H1 (cell line): ENCODE measurements at regions not wholly inside any gene's neighbourhood (a gene's known extent, or its start where the extent isn't known, plus 50 kb on each side); places are given as distances from the start of the nearest gene placed in this dataset.
A peak's percentile ranks its signal among the peaks of the same experiment; 100 is the strongest.

Experiments used
- CTCF ChIA-PET: fragments of 300-600 bp; sonication (Branson Sonifier 250); formaldehyde crosslinking; loops from one replicate; lab custom pipeline; 2021; ENCODE audit not compliant: partially characterized antibody; lab: Charles Lee
- POLR2A ChIA-PET: fragments of 300-600 bp; sonication (Branson Sonifier 250); formaldehyde crosslinking; loops from one replicate; lab custom pipeline; 2021; ENCODE audit warnings: inconsistent platforms; ENCODE audit not compliant: partially characterized antibody; lab: Charles Lee
- DNase-seq, 2 experiments: peaks; one replicate each; pipeline versions ENCODE4 v3.0.0 to v3.0.0-alpha.2; 2010 to 2022; ENCODE audit warnings: low spot score in 2 of 2, low read depth in 1 of 2, mixed read lengths in 1 of 2
- FAIRE-seq: peaks from 2 replicates; lab custom pipeline; 2011; peaks lifted over from hg19 to GRCh38; lab: Jason Lieb, UNC
- H2AFZ ChIP-seq: 2 replicates; pipeline ENCODE4 v1.8.1; 2012; ENCODE audit warnings: low read length, inconsistent platforms
- H2AK5ac ChIP-seq: 2 replicates; pipeline ENCODE4 v1.6.1; 2013; ENCODE audit warnings: low read depth, low read length
- H2BK120ac ChIP-seq: replicated peaks from 2 replicates; pipeline ENCODE3; 2013; ENCODE audit warnings: low read depth, low read length, inconsistent platforms
- H2BK12ac ChIP-seq: 2 replicates; pipeline ENCODE4 v1.6.1; 2013; ENCODE audit warnings: low read depth, low read length
- H2BK15ac ChIP-seq: 2 replicates; pipeline ENCODE4 v1.6.1; 2013; ENCODE audit warnings: low read length
- H2BK20ac ChIP-seq: 2 replicates; pipeline ENCODE4 v1.6.1; 2013; ENCODE audit warnings: low read length
- H2BK5ac ChIP-seq: 2 replicates; pipeline ENCODE4 v1.6.1; 2013; ENCODE audit warnings: low read depth, low read length
- H3K14ac ChIP-seq: 2 replicates; pipeline ENCODE4 v1.6.1; 2013; ENCODE audit warnings: inconsistent platforms; ENCODE audit not compliant: insufficient read length
- H3K18ac ChIP-seq: 2 replicates; pipeline ENCODE4 v1.6.1; 2013; ENCODE audit warnings: low read length; ENCODE audit errors: extremely low read depth
- H3K23ac ChIP-seq: 2 replicates; pipeline ENCODE4 v1.6.1; 2013; ENCODE audit warnings: inconsistent platforms; ENCODE audit not compliant: insufficient read length
- H3K23me2 ChIP-seq: 2 replicates; pipeline ENCODE4 v1.6.1; 2013; ENCODE audit warnings: low read depth, low read length
- H3K27ac ChIP-seq: 2 replicates; pipeline ENCODE4 v1.6.1; 2011; ENCODE audit warnings: low read depth, low read length, inconsistent platforms
- H3K27me3 ChIP-seq, 4 experiments: replicated peaks in 1 of 4; 1 replicate in 1 of 4; 2 replicates in 3 of 4; pipeline versions ENCODE4 v1.6.1 to v1.8.1; 2011 to 2013; ENCODE audit warnings: low read length in 3 of 4, mild to moderate bottlenecking in 3 of 4, inconsistent platforms in 2 of 4, mixed read lengths in 2 of 4, moderate library complexity in 1 of 4; ENCODE audit not compliant: control insufficient read depth in 3 of 4, insufficient read depth in 3 of 4; ENCODE audit errors: extremely low read depth in 1 of 4
- H3K36me3 ChIP-seq, 4 experiments: 2 replicates each; pipeline versions ENCODE4 v1.6.1 to v1.8.1; 2011 to 2013; ENCODE audit warnings: mild to moderate bottlenecking in 4 of 4, low read length in 3 of 4, moderate library complexity in 2 of 4, control low read depth in 1 of 4, inconsistent platforms in 1 of 4; ENCODE audit not compliant: insufficient read depth in 4 of 4, control insufficient read depth in 2 of 4
- H3K4ac ChIP-seq: replicated peaks from 2 replicates; pipeline ENCODE3; 2013; ENCODE audit warnings: low read length, low read depth, mixed read lengths, inconsistent platforms; ENCODE audit not compliant: insufficient read length
- H3K4me1 ChIP-seq, 4 experiments: replicated peaks in 1 of 4; 1 replicate in 1 of 4; 2 replicates in 3 of 4; pipeline versions ENCODE4 v1.6.1 to v1.8.1; 2011 to 2013; ENCODE audit warnings: low read length in 3 of 4, inconsistent platforms in 2 of 4, mixed read lengths in 1 of 4; ENCODE audit not compliant: insufficient read depth in 4 of 4, control insufficient read depth in 3 of 4
- H3K4me2 ChIP-seq, 2 experiments: 2 replicates each; pipeline versions ENCODE4 v1.6.1 to v1.8.1; 2011 to 2013; ENCODE audit warnings: low read depth in 2 of 2, low read length in 2 of 2, control low read depth in 1 of 2, inconsistent platforms in 1 of 2, mild to moderate bottlenecking in 1 of 2; ENCODE audit not compliant: insufficient read depth in 1 of 2
- H3K4me3 ChIP-seq, 4 experiments: fragments of 200-600, 300-600 bp in 1 of 4; sonication (generic), shearing (Covaris generic), sonication (Bioruptor Twin) in 1 of 4; 2 replicates each; pipeline versions ENCODE4 v1.5.1 to v1.8.1; 2011 to 2016; ENCODE audit warnings: low read length in 4 of 4, low read depth in 3 of 4, control low read depth in 2 of 4, inconsistent platforms in 2 of 4, mild to moderate bottlenecking in 2 of 4, mixed read lengths in 1 of 4, moderate library complexity in 1 of 4; ENCODE audit not compliant: insufficient read depth in 2 of 4; ENCODE audit errors: extremely low read depth in 1 of 4
- H3K56ac ChIP-seq: replicated peaks from 2 replicates; pipeline ENCODE3; 2013; ENCODE audit warnings: low read depth, mild to moderate bottlenecking, mixed read lengths, low read length, inconsistent platforms; ENCODE audit not compliant: insufficient read length
- H3K79me1 ChIP-seq: 2 replicates; pipeline ENCODE4 v1.6.1; 2013; ENCODE audit warnings: low read depth, low read length, control low read depth
- H3K79me2 ChIP-seq, 2 experiments: 2 replicates each; pipeline versions ENCODE4 v1.6.1 to v1.8.1; 2012 to 2013; ENCODE audit warnings: low read length in 2 of 2, mild to moderate bottlenecking in 2 of 2, inconsistent platforms in 1 of 2; ENCODE audit not compliant: insufficient read depth in 2 of 2, control insufficient read depth in 1 of 2
- H3K9ac ChIP-seq, 4 experiments: replicated peaks in 1 of 4; 1 replicate in 1 of 4; 2 replicates in 3 of 4; pipeline versions ENCODE4 v1.6.1 to v1.8.1; 2011 to 2013; ENCODE audit warnings: low read depth in 3 of 4, low read length in 3 of 4, control low read depth in 2 of 4, mild to moderate bottlenecking in 2 of 4, moderate library complexity in 2 of 4, inconsistent platforms in 1 of 4; ENCODE audit errors: extremely low read depth in 1 of 4
- H3K9me3 ChIP-seq, 2 experiments: 2 replicates each; pipeline versions ENCODE4 v1.6.1 to v1.8.1; 2012 to 2013; ENCODE audit warnings: mild to moderate bottlenecking in 2 of 2, moderate library complexity in 2 of 2, control low read depth in 1 of 2, inconsistent platforms in 1 of 2, low read depth in 1 of 2, low read length in 1 of 2, mixed read lengths in 1 of 2; ENCODE audit not compliant: insufficient read depth in 2 of 2
- H4K20me1 ChIP-seq, 2 experiments: replicated peaks in 1 of 2; 2 replicates each; pipeline versions ENCODE3 to v1.8.1; 2011 to 2013; ENCODE audit warnings: inconsistent platforms in 2 of 2, low read length in 2 of 2, mild to moderate bottlenecking in 1 of 2; ENCODE audit not compliant: insufficient read depth in 2 of 2, control insufficient read depth in 1 of 2
- H4K5ac ChIP-seq: 2 replicates; pipeline ENCODE4 v1.6.1; 2013; ENCODE audit warnings: low read length, low read depth, mixed read lengths, inconsistent platforms; ENCODE audit not compliant: insufficient read length
- H4K8ac ChIP-seq: 2 replicates; pipeline ENCODE4 v1.8.0; 2013; ENCODE audit warnings: mild to moderate bottlenecking, moderate library complexity, low read length, inconsistent platforms; ENCODE audit not compliant: insufficient read depth; ENCODE audit errors: extremely low read depth
- H4K91ac ChIP-seq: replicated peaks from 2 replicates; pipeline ENCODE3; 2013; ENCODE audit warnings: low read length, mixed read lengths, inconsistent platforms; ENCODE audit not compliant: insufficient read length
- CTBP2 ChIP-seq: IDR thresholded peaks from 2 replicates; pipeline ENCODE4 v1.7.0; 2011; ENCODE audit warnings: borderline replicate concordance, mild to moderate bottlenecking, moderate library complexity, mixed read lengths, low read length; ENCODE audit not compliant: insufficient read depth, insufficient read length
- HDAC6 ChIP-seq: IDR thresholded peaks from one replicate; pipeline ENCODE4 v1.7.1; 2012; ENCODE audit warnings: low read depth, mild to moderate bottlenecking, inconsistent platforms, low read length, moderate library complexity
- RBBP5 ChIP-seq: IDR thresholded peaks from 2 replicates; pipeline ENCODE4 v1.7.1; 2012; ENCODE audit warnings: low read depth, mild to moderate bottlenecking, inconsistent platforms, low read length, moderate library complexity, borderline replicate concordance
- SIN3A ChIP-seq, 2 experiments: IDR thresholded peaks in 1 of 2; conservative IDR thresholded peaks in 1 of 2; 2 replicates each; pipeline ENCODE4 v1.6.1; 2011 to 2012; ENCODE audit warnings: low read length in 2 of 2, improper control_type of control experiment in 1 of 2, low read depth in 1 of 2, mild to moderate bottlenecking in 1 of 2
- SIRT6 ChIP-seq: IDR thresholded peaks from one replicate; pipeline ENCODE4 v1.7.1; 2012; ENCODE audit warnings: low read length, inconsistent platforms
- SIX5 ChIP-seq: IDR thresholded peaks from 2 replicates; pipeline ENCODE4 v1.6.1; 2011; ENCODE audit warnings: mild to moderate bottlenecking, low read depth, low read length
- SP4 ChIP-seq: IDR thresholded peaks from 2 replicates; pipeline ENCODE4 v1.6.1; 2012; ENCODE audit warnings: low read length, inconsistent platforms
- SRF ChIP-seq: IDR thresholded peaks from 2 replicates; pipeline ENCODE4 v1.6.1; 2011; ENCODE audit warnings: mild to moderate bottlenecking, low read depth, low read length, moderate library complexity
- TAF1 ChIP-seq: IDR thresholded peaks from 2 replicates; pipeline ENCODE4 v1.6.1; 2011; ENCODE audit warnings: mild to moderate bottlenecking, low read depth, low read length
- TCF12 ChIP-seq: IDR thresholded peaks from 2 replicates; pipeline ENCODE4 v1.6.1; 2011; ENCODE audit warnings: low read depth, mild to moderate bottlenecking, low read length
- TEAD4 ChIP-seq: IDR thresholded peaks from 2 replicates; pipeline ENCODE4 v1.6.1; 2012; ENCODE audit warnings: low read depth, low read length, inconsistent platforms, mixed read lengths
- WGBS, 2 experiments: shearing (Covaris generic) in 1 of 2; methylation state at CpG; one replicate each; pipeline versions ENCODE4 v1.1.6 to v1.1.7; 2013 to 2015; ENCODE audit warnings: low lambda C conversion rate in 2 of 2, mixed read lengths in 2 of 2, inconsistent platforms in 1 of 2, low coverage in 1 of 2, missing lambda C conversion rate in 1 of 2; ENCODE audit not compliant: insufficient replicate concordance in 2 of 2, insufficient coverage in 1 of 2, insufficient read length in 1 of 2; ENCODE audit errors: extremely low coverage in 1 of 2, missing lambda C conversion rate in 1 of 2; 5-methylcytosine and 5-hydroxymethylcytosine counted together
- TF ChIP-seq, protein P1 (sequence below): IDR thresholded peaks from 2 replicates; pipeline ENCODE4 v1.6.1; 2012; ENCODE audit warnings: low read length, inconsistent platforms
- TF ChIP-seq, protein P2 (sequence below): IDR thresholded peaks from 2 replicates; pipeline ENCODE4 v1.6.1; 2012; ENCODE audit warnings: inconsistent platforms

DNA sequence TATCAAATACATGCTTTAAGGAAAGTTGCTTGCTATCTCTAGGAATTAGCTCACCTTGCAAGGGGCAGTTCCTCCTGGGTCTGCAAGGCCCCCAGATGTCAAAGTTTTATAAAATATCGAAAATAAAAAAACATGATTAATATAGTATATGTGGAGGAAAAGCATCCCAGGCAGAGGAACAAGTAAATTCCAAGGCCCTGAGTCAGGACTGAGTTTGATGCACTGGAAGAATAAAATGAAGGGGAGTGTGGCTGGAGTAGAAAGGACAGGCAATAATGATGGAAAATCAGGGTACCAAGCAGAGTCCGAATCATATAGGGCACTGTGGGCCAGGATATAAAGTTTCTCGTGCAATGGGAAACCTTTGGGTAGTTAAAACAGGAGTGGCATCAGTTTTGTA is 112.4 kb upstream of the EEPD1 start:
- ChIA-PET POLR2A (no interaction called here), CTCF (interaction anchor here (1.0 to 2.2 kb wide), 6 partner anchors 8 to 164 kb away, joined by 3 to 14 read pairs (median 6); no protein-coding TSS in a partner anchor)
- no peak overlapping the region for H3K4ac ChIP-seq
- no peaks in the 10 kb centered on the region for H4K20me1 ChIP-seq
- no peak overlapping the region for H3K14ac ChIP-seq
- no peak for DNase-seq
- H3K4me3 ChIP-seq: no peak overlapping the region
- H2BK20ac ChIP-seq: no peak overlapping the region
- no peak overlapping the region for H2BK5ac ChIP-seq
- no peak overlapping the region for H3K23ac ChIP-seq
- 85% methylated on average over 3 of the region's 3 CpGs; no CpG with 5 or more reads in 1 of the 2 experiments for WGBS, 2 experiments
- no peaks in the 10 kb centered on the region for H3K79me1 ChIP-seq
- H4K8ac ChIP-seq: no peak overlapping the region
- H3K23me2 ChIP-seq: no peaks in the 10 kb centered on the region
- no peak overlapping the region for H2AFZ ChIP-seq
- no peak overlapping the region for H2AK5ac ChIP-seq
- H3K18ac ChIP-seq: no peak overlapping the region
- H4K91ac ChIP-seq: no peak overlapping the region
- H4K5ac ChIP-seq: no peak overlapping the region
- H3K36me3 ChIP-seq: no peaks in the 10 kb centered on the region
- H3K4me1 ChIP-seq: peaks cover 3 to 13% (median 3%) of the 10 kb centered on the region in 4 experiments; a peak in 4 of 7 replicates
- no peak for FAIRE-seq
- H2BK120ac ChIP-seq: no peak overlapping the region
- no peaks in the 10 kb centered on the region for H3K9me3 ChIP-seq
- H3K56ac ChIP-seq: no peak overlapping the region
- H2BK15ac ChIP-seq: no peak overlapping the region
- H3K9ac ChIP-seq: no peak overlapping the region
- no peaks in the 10 kb centered on the region for H3K27me3 ChIP-seq
- H3K4me2 ChIP-seq: no peak overlapping the region
- no peaks in the 10 kb centered on the region for H3K79me2 ChIP-seq
- H3K27ac ChIP-seq: no peak overlapping the region
- H2BK12ac ChIP-seq: 0 out of 2 replicates have a peak overlapping the region, but pooled peaks have one; percentile 27
- no peak for TF ChIP-seq TCF12
- TF ChIP-seq, protein P1, sequence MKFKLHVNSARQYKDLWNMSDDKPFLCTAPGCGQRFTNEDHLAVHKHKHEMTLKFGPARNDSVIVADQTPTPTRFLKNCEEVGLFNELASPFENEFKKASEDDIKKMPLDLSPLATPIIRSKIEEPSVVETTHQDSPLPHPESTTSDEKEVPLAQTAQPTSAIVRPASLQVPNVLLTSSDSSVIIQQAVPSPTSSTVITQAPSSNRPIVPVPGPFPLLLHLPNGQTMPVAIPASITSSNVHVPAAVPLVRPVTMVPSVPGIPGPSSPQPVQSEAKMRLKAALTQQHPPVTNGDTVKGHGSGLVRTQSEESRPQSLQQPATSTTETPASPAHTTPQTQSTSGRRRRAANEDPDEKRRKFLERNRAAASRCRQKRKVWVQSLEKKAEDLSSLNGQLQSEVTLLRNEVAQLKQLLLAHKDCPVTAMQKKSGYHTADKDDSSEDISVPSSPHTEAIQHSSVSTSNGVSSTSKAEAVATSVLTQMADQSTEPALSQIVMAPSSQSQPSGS: no peak
- no peak for TF ChIP-seq SIRT6
- no peak for TF ChIP-seq HDAC6
- TF ChIP-seq, protein P2, sequence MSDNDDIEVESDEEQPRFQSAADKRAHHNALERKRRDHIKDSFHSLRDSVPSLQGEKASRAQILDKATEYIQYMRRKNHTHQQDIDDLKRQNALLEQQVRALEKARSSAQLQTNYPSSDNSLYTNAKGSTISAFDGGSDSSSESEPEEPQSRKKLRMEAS: no peak
- no peak for TF ChIP-seq TAF1
- TF ChIP-seq SIX5: no peak
- no peak for TF ChIP-seq CTBP2
- TF ChIP-seq SIN3A (conservative IDR thresholded peaks at IDR 0.05 in 1 of 2, IDR thresholded peaks at IDR 0.05 in 1 of 2; ENCODE audit: low read depth in 1 of 2, low read length in 2 of 2): no peak
- no peak for TF ChIP-seq RBBP5
- no peak for TF ChIP-seq TEAD4
- no peak for TF ChIP-seq SRF
- TF ChIP-seq SP4: no peak
